Omental fat pad (tissue), 3 donors: ENCODE measurements at regions not wholly inside any gene's neighbourhood (a gene's known extent, or its start where the extent isn't known, plus 50 kb on each side); places are given as distances from the start of the nearest gene placed in this dataset.
A peak's percentile ranks its signal among the peaks of the same experiment; 100 is the strongest.

ENCODE experiments used
- ATAC-seq: fragments of 150-250 bp; one replicate; pipeline ENCODE4 v1.9.1; 2016; ENCODE audit warnings: mild to moderate bottlenecking, moderate library complexity; ENCODE audit not compliant: low FRiP score
- DNase-seq: peaks from one replicate; pipeline ENCODE4 v3.0.0-alpha.2; 2019; ENCODE audit warnings: low spot score
- CTCF ChIP-seq, 3 donors: fragments of 450-650 bp; IDR thresholded peaks; one replicate each; pipeline ENCODE4 v1.5.1; 2016 to 2017; ENCODE audit warnings: antibody characterized with exemption in 3 of 3, mild to moderate bottlenecking in 3 of 3, moderate library complexity in 2 of 3

- no peak for ATAC-seq
- DNase-seq, result no peak
- TF ChIP-seq CTCF (IDR thresholded peaks at IDR 0.05), result no peak
Measured at GRCh38 chr6:44731485-44732095, 344.1 kb downstream of the CDC5L start.

- ATAC-seq (no peak), DNase-seq (no peak)
- TF ChIP-seq CTCF (IDR thresholded peaks at IDR 0.05), result no peak
Measured at GRCh38 chr6:44732243-44732642, 344.7 kb downstream of the CDC5L start.

DNA sequence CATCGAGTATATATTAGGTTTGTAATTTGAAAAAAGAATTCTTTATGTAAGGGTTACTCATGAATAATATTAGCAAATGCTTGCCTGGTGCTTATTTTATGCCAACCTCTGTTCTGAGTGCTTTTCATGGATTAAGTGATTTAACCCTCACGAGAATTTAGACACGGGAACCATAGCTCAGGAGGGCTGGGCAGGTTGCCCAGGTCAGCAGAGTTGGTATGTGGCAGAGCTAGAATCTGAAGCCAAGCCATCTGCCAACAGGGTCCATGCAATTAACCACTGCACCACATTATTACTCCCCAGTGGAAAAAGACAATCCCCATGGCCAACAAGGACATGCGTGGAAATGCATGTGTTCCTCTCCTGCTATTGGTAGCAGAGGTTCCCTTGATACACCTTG is 345.6 kb downstream of the CDC5L start:
- no peak for ATAC-seq
- no peak for DNase-seq
- TF ChIP-seq CTCF (IDR thresholded peaks at IDR 0.05), result no peak

DNA sequence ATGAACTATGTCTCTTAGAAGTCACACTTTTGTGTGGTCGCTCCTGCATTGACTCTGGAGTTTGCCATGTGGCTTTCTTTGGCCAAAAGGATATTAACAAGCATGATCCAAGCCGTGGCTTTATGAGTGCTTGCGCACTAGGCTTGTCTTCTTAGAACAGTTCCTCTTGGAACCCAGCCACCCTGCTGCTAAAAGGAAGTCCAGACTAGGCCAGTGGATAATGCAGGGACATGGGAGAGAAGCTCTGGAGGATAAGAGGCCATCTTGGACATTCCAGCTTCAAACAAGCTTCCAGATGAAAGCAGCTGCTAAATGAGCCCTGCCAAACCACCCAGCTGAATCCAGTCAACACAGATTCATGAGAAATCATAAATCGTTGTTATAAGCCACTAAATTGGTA is 346.4 kb downstream of the CDC5L start:
- ATAC-seq, result no peak
- TF ChIP-seq CTCF (IDR thresholded peaks at IDR 0.05), result no peak
- no peak for DNase-seq

GRCh38 chr6:44734886-44735629 is 347.6 kb downstream of the CDC5L start:
- DNase-seq (no peak), ATAC-seq (no peak)
- no peak for TF ChIP-seq CTCF (IDR thresholded peaks at IDR 0.05)

DNA sequence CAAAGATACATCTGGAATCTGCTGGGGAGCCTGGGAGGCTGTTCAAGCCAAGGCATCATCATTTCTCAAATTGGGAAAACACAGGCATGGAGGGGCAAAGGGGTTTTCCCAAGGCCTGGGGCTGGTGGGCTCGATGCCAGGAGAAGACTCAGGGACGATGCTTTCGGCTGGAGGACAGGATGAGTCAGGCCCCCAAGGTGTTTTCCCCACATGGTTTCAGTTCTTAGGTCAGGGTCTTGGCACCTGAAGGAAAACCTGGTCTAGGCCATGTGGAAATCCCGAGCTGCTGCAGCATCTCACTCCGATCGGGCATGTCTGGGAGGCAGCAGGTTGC is 348.1 kb downstream of the CDC5L start:
- TF ChIP-seq CTCF (IDR thresholded peaks at IDR 0.05), result no peak
- DNase-seq (peak; percentile 47), ATAC-seq (peak; percentile 59)

GRCh38 chr6:44737341-44737740 is 349.8 kb downstream of the CDC5L start:
- TF ChIP-seq CTCF (IDR thresholded peaks at IDR 0.05), result no peak
- ATAC-seq (no peak), DNase-seq (no peak)
